GM23338 (cell line): ENCODE measurements at regions not wholly inside any gene's neighbourhood (a gene's known extent, or its start where the extent isn't known, plus 50 kb on each side); places are given as distances from the start of the nearest gene placed in this dataset.
A peak's percentile ranks its signal among the peaks of the same experiment; 100 is the strongest.

ENCODE experiments used
- ATAC-seq: fragments of 200-7000 bp; cut with Tn5 transposase; 3 replicates; pipeline ENCODE4 v1.9.1; 2020
- DNase-seq: peaks from one replicate; pipeline ENCODE4 v3.0.0-alpha.2; 2015; ENCODE audit warnings: low spot score
- H2AFZ ChIP-seq: fragments of 200-600 bp; sonication (generic); 2 replicates; pipeline ENCODE4 v1.8.0; 2016; ENCODE audit warnings: antibody characterized with exemption, mild to moderate bottlenecking, moderate library complexity
- H3F3A ChIP-seq: fragments of 200-600 bp; sonication (generic); replicated peaks from 2 replicates; pipeline ENCODE4 v1.8.0; 2017; ENCODE audit warnings: antibody characterized with exemption, mixed run types, low read depth
- H3K27ac ChIP-seq: fragments of 200-600 bp; sonication (generic); 2 replicates; pipeline ENCODE4 v1.6.1; 2016; ENCODE audit warnings: low read depth
- H3K27me3 ChIP-seq: fragments of 200-600 bp; sonication (generic); 2 replicates; pipeline ENCODE4 v1.8.0; 2016; ENCODE audit warnings: mild to moderate bottlenecking, mixed run types, moderate library complexity; ENCODE audit not compliant: insufficient read depth
- H3K36me3 ChIP-seq: fragments of 200-600 bp; sonication (generic); 2 replicates; pipeline ENCODE4 v1.8.0; 2016; ENCODE audit warnings: mild to moderate bottlenecking; ENCODE audit not compliant: insufficient read depth
- H3K4me1 ChIP-seq: fragments of 200-600 bp; sonication (generic); 2 replicates; pipeline ENCODE4 v1.8.0; 2016; ENCODE audit warnings: mild to moderate bottlenecking, moderate library complexity; ENCODE audit not compliant: insufficient read depth
- H3K4me2 ChIP-seq: fragments of 200-600 bp; sonication (generic); 2 replicates; pipeline ENCODE4 v1.7.1; 2017; ENCODE audit warnings: mixed run types
- H3K4me3 ChIP-seq: fragments of 200-600 bp; sonication (generic); 2 replicates; pipeline ENCODE4 v1.6.1; 2016; ENCODE audit warnings: mixed run types
- H3K79me2 ChIP-seq: fragments of 200-600 bp; sonication (generic); replicated peaks from 2 replicates; pipeline ENCODE4 v1.8.0; 2017; ENCODE audit warnings: mild to moderate bottlenecking; ENCODE audit not compliant: insufficient read depth
- H3K9me2 ChIP-seq: fragments of 200-600 bp; sonication (generic); 2 replicates; pipeline ENCODE4 v1.8.0; 2017; ENCODE audit not compliant: insufficient read depth
- H4K20me1 ChIP-seq: fragments of 200-600 bp; sonication (generic); replicated peaks from 2 replicates; pipeline ENCODE4 v1.8.0; 2017; ENCODE audit warnings: mild to moderate bottlenecking; ENCODE audit not compliant: insufficient read depth
- H3K27ac Mint-ChIP-seq: 2 replicates; pipeline ENCODE4 v1.8.0; 2020; ENCODE audit warnings: inconsistent platforms, mild to moderate bottlenecking, moderate library complexity, mixed read lengths
- H3K27me3 Mint-ChIP-seq: 3 replicates; pipeline ENCODE4 v1.8.0; 2022; ENCODE audit warnings: low read depth, mild to moderate bottlenecking, moderate library complexity, mixed read lengths, inconsistent platforms; ENCODE audit not compliant: insufficient read depth, poor library complexity
- H3K36me3 Mint-ChIP-seq: 3 replicates; pipeline ENCODE4 v1.8.0; 2021; ENCODE audit warnings: low read depth, mild to moderate bottlenecking, inconsistent platforms, moderate library complexity, mixed read lengths
- H3K4me1 Mint-ChIP-seq: 3 replicates; pipeline ENCODE4 v1.8.0; 2020; ENCODE audit warnings: mild to moderate bottlenecking, inconsistent platforms, mixed read lengths
- H3K4me3 Mint-ChIP-seq: 3 replicates; pipeline ENCODE4 v1.8.0; 2021; ENCODE audit warnings: moderate library complexity, mild to moderate bottlenecking, inconsistent platforms, mixed read lengths
- H3K9me3 Mint-ChIP-seq: 3 replicates; pipeline ENCODE4 v1.8.0; 2020; ENCODE audit warnings: moderate library complexity, mild to moderate bottlenecking, inconsistent platforms, mixed read lengths
- CREB1 ChIP-seq: fragments of 250-450 bp; sonication (Bioruptor Pico); IDR thresholded peaks from 2 replicates; pipeline ENCODE4 v1.5.0; 2020; ENCODE audit warnings: low read depth, mild to moderate bottlenecking, moderate library complexity
- CTCF ChIP-seq, 2 experiments: fragments of 200-600 bp in 1 of 2; sonication (generic) in 1 of 2; conservative IDR thresholded peaks; 2 replicates each; pipeline versions ENCODE4 v1.5.1 to v1.6.1; 2016 to 2017; ENCODE audit warnings: antibody characterized with exemption in 2 of 2, low read depth in 2 of 2, mild to moderate bottlenecking in 2 of 2, moderate library complexity in 1 of 2
- ETS1 ChIP-seq: IDR thresholded peaks from 2 replicates; pipeline ENCODE4 v1.6.1; 2016; ENCODE audit warnings: antibody characterized with exemption
- EZH2 ChIP-seq: fragments of 200-600 bp; sonication (generic); IDR thresholded peaks from one replicate; pipeline ENCODE4 v1.8.0; 2017; ENCODE audit warnings: antibody characterized with exemption, mild to moderate bottlenecking, low read depth; ENCODE audit not compliant: unreplicated experiment
- EZH2phosphoT487 ChIP-seq: fragments of 200-600 bp; sonication (generic); IDR thresholded peaks from one replicate; pipeline ENCODE4 v1.8.1; 2018; ENCODE audit warnings: antibody characterized with exemption; ENCODE audit not compliant: unreplicated experiment
- JUNB ChIP-seq: IDR thresholded peaks from one replicate; pipeline ENCODE4 v1.6.1; 2016; ENCODE audit warnings: antibody characterized with exemption; ENCODE audit not compliant: unreplicated experiment
- NANOG ChIP-seq: IDR thresholded peaks from 2 replicates; pipeline ENCODE4 v1.6.1; 2016; ENCODE audit warnings: antibody characterized with exemption, borderline replicate concordance
- POLR2AphosphoS5 ChIP-seq: IDR thresholded peaks from 2 replicates; pipeline ENCODE4 v1.6.1; 2016; ENCODE audit warnings: antibody characterized with exemption, low read depth
- STAT1 ChIP-seq: IDR thresholded peaks from one replicate; pipeline ENCODE4 v1.6.1; 2016; ENCODE audit warnings: antibody characterized with exemption; ENCODE audit not compliant: unreplicated experiment
- ZNF114 ChIP-seq: fragments of 250-450 bp; sonication (Bioruptor Pico); IDR thresholded peaks from 2 replicates; pipeline ENCODE4 v1.5.0; 2020; ENCODE audit warnings: mild to moderate bottlenecking, moderate library complexity
- ZNF331 ChIP-seq: fragments of 250-450 bp; sonication (Bioruptor Pico); IDR thresholded peaks from 2 replicates; pipeline ENCODE4 v1.5.0; 2020; ENCODE audit warnings: low read depth, mild to moderate bottlenecking, moderate library complexity
- TF ChIP-seq, protein P1 (sequence below): IDR thresholded peaks from one replicate; pipeline ENCODE4 v1.6.1; 2018; ENCODE audit warnings: antibody characterized with exemption; ENCODE audit not compliant: unreplicated experiment
- TF ChIP-seq, protein P2 (sequence below): fragments of 250-450 bp; sonication (Bioruptor Pico); IDR thresholded peaks from 2 replicates; pipeline ENCODE4 v1.5.0; 2020; ENCODE audit warnings: mild to moderate bottlenecking, moderate library complexity

GRCh38 chr9:94031946-94032345, 52.3 kb upstream of the PTPDC1 start:
- H3K4me1 ChIP-seq = peaks cover 12% of the 10 kb centered on the region
- DNase-seq (no peak), ATAC-seq (no peak)
- H3K27me3 ChIP-seq = peaks cover 24% of the 10 kb centered on the region
- H4K20me1 ChIP-seq = no peaks in the 10 kb centered on the region
- no peaks in the 10 kb centered on the region; the same call in none of the 2 replicates for H3K36me3 ChIP-seq
- TF ChIP-seq CTCF (conservative IDR thresholded peaks at IDR 0.05; ENCODE audit: low read depth in 2 of 2) (no peak), NANOG (no peak), EZH2 (no peak), ZNF114 (CRISPR knock-in tag) (no peak), STAT1 (no peak), EZH2phosphoT487 (no peak), JUNB (no peak), POLR2AphosphoS5 (no peak), CREB1 (no peak), ETS1 (no peak), ZNF331 (CRISPR knock-in tag) (no peak)
- TF ChIP-seq, protein P1, sequence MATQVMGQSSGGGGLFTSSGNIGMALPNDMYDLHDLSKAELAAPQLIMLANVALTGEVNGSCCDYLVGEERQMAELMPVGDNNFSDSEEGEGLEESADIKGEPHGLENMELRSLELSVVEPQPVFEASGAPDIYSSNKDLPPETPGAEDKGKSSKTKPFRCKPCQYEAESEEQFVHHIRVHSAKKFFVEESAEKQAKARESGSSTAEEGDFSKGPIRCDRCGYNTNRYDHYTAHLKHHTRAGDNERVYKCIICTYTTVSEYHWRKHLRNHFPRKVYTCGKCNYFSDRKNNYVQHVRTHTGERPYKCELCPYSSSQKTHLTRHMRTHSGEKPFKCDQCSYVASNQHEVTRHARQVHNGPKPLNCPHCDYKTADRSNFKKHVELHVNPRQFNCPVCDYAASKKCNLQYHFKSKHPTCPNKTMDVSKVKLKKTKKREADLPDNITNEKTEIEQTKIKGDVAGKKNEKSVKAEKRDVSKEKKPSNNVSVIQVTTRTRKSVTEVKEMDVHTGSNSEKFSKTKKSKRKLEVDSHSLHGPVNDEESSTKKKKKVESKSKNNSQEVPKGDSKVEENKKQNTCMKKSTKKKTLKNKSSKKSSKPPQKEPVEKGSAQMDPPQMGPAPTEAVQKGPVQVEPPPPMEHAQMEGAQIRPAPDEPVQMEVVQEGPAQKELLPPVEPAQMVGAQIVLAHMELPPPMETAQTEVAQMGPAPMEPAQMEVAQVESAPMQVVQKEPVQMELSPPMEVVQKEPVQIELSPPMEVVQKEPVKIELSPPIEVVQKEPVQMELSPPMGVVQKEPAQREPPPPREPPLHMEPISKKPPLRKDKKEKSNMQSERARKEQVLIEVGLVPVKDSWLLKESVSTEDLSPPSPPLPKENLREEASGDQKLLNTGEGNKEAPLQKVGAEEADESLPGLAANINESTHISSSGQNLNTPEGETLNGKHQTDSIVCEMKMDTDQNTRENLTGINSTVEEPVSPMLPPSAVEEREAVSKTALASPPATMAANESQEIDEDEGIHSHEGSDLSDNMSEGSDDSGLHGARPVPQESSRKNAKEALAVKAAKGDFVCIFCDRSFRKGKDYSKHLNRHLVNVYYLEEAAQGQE = no peak
- TF ChIP-seq, protein P2, sequence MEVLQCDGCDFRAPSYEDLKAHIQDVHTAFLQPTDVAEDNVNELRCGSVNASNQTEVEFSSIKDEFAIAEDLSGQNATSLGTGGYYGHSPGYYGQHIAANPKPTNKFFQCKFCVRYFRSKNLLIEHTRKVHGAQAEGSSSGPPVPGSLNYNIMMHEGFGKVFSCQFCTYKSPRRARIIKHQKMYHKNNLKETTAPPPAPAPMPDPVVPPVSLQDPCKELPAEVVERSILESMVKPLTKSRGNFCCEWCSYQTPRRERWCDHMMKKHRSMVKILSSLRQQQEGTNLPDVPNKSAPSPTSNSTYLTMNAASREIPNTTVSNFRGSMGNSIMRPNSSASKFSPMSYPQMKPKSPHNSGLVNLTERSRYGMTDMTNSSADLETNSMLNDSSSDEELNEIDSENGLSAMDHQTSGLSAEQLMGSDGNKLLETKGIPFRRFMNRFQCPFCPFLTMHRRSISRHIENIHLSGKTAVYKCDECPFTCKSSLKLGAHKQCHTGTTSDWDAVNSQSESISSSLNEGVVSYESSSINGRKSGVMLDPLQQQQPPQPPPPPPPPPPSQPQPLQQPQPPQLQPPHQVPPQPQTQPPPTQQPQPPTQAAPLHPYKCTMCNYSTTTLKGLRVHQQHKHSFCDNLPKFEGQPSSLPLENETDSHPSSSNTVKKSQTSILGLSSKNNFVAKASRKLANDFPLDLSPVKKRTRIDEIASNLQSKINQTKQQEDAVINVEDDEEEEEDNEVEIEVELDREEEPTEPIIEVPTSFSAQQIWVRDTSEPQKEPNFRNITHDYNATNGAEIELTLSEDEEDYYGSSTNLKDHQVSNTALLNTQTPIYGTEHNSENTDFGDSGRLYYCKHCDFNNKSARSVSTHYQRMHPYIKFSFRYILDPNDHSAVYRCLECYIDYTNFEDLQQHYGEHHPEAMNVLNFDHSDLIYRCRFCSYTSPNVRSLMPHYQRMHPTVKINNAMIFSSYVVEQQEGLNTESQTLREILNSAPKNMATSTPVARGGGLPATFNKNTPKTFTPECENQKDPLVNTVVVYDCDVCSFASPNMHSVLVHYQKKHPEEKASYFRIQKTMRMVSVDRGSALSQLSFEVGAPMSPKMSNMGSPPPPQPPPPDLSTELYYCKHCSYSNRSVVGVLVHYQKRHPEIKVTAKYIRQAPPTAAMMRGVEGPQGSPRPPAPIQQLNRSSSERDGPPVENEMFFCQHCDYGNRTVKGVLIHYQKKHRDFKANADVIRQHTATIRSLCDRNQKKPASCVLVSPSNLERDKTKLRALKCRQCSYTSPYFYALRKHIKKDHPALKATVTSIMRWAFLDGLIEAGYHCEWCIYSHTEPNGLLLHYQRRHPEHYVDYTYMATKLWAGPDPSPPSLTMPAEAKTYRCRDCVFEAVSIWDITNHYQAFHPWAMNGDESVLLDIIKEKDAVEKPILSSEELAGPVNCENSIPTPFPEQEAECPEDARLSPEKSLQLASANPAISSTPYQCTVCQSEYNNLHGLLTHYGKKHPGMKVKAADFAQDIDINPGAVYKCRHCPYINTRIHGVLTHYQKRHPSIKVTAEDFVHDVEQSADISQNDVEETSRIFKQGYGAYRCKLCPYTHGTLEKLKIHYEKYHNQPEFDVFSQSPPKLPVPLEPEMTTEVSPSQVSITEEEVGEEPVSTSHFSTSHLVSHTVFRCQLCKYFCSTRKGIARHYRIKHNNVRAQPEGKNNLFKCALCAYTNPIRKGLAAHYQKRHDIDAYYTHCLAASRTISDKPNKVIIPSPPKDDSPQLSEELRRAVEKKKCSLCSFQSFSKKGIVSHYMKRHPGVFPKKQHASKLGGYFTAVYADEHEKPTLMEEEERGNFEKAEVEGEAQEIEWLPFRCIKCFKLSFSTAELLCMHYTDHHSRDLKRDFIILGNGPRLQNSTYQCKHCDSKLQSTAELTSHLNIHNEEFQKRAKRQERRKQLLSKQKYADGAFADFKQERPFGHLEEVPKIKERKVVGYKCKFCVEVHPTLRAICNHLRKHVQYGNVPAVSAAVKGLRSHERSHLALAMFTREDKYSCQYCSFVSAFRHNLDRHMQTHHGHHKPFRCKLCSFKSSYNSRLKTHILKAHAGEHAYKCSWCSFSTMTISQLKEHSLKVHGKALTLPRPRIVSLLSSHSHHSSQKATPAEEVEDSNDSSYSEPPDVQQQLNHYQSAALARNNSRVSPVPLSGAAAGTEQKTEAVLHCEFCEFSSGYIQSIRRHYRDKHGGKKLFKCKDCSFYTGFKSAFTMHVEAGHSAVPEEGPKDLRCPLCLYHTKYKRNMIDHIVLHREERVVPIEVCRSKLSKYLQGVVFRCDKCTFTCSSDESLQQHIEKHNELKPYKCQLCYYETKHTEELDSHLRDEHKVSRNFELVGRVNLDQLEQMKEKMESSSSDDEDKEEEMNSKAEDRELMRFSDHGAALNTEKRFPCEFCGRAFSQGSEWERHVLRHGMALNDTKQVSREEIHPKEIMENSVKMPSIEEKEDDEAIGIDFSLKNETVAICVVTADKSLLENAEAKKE (CRISPR knock-in tag) = no peak
- Mint-ChIP-seq H3K27me3 (peaks cover 24% of the 10 kb centered on the region), H3K27ac (no peak overlapping the region), H3K4me1 (peaks cover 7% of the 10 kb centered on the region; the same call in 1 of the 3 replicates), H3K9me3 (peaks cover 32% of the 10 kb centered on the region), H3K36me3 (peaks cover 22% of the 10 kb centered on the region), H3K4me3 (peak overlapping the region; percentile 98; the same call in 1 of the 3 replicates)
- H3F3A ChIP-seq = no peaks in the 10 kb centered on the region
- peaks cover 7% of the 10 kb centered on the region for H3K9me2 ChIP-seq
- H3K27ac ChIP-seq = no peak overlapping the region
- no peak overlapping the region for H3K4me2 ChIP-seq
- H3K4me3 ChIP-seq = peak overlapping the region; percentile 74; the same call in 1 of the 2 replicates
- H3K79me2 ChIP-seq = peaks cover 4% of the 10 kb centered on the region; the same call in 1 of the 2 replicates
- H2AFZ ChIP-seq = no peak overlapping the region
